ENCODE measurements at regions not wholly inside any gene's neighbourhood (a gene's known extent, or its start where the extent isn't known, plus 50 kb on each side); places are given as distances from the start of the nearest gene placed in this dataset.

GRCh38 chr12:111138016-111138415 lies 217.6 kb upstream of the MYL2 start:
- TF ChIP-seq, protein P1, sequence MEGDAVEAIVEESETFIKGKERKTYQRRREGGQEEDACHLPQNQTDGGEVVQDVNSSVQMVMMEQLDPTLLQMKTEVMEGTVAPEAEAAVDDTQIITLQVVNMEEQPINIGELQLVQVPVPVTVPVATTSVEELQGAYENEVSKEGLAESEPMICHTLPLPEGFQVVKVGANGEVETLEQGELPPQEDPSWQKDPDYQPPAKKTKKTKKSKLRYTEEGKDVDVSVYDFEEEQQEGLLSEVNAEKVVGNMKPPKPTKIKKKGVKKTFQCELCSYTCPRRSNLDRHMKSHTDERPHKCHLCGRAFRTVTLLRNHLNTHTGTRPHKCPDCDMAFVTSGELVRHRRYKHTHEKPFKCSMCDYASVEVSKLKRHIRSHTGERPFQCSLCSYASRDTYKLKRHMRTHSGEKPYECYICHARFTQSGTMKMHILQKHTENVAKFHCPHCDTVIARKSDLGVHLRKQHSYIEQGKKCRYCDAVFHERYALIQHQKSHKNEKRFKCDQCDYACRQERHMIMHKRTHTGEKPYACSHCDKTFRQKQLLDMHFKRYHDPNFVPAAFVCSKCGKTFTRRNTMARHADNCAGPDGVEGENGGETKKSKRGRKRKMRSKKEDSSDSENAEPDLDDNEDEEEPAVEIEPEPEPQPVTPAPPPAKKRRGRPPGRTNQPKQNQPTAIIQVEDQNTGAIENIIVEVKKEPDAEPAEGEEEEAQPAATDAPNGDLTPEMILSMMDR (IDR thresholded peaks at IDR 0.05) = no peak
- TF ChIP-seq POLR2A (IDR thresholded peaks at IDR 0.05) (no peak), EP300 (IDR thresholded peaks at IDR 0.05) (no peak), POLR2AphosphoS5 (IDR thresholded peaks at IDR 0.05) (no peak)
